Dedifferentiated amniotic fluid mesenchymal stem cell (primary cell): ENCODE measurements at regions not wholly inside any gene's neighbourhood (a gene's known extent, or its start where the extent isn't known, plus 50 kb on each side); places are given as distances from the start of the nearest gene placed in this dataset.

Source experiments
- DNase-seq: peaks from one replicate; pipeline ENCODE4 v3.0.0-alpha.2; 2016; ENCODE audit errors: extremely low spot score

GRCh38 chr5:38643616-38644015 lies 87.2 kb upstream of the LIFR start:
- DNase-seq, result no peak

- DNase-seq, result no peak
These were observed 89.1 kb upstream of the LIFR start for GRCh38 chr5:38645508-38645907.

DNA sequence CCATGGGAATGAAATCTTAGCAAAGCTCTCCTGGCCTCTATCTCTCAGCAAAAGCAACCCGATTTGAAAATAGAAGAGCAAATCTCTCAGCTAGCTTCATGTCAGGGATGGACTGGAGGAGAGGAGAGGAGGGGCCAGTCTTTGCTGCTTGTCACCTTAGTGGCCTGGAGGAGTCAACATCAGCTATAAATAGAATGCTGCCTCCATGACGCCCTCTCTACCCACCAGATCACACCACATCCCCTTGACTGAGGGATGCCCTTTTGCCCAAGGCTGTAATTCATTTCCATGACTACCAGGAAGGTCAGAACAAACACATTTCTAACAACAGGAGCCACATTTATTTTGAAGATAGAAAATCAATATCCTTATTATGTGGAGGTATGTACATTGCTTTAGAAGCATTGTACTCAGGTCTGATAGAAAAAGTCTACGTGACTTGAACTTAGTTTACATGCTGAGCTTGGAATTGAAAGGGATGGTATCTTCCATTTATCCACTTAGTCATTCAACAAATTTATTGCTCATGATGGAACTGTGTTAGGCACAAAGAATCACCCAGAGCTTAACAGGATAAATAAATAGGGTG lies 92.4 kb upstream of the LIFR start:
- no peak for DNase-seq

GRCh38 chr5:38650540-38650939 lies 94.1 kb upstream of the LIFR start:
- no peak for DNase-seq

DNA sequence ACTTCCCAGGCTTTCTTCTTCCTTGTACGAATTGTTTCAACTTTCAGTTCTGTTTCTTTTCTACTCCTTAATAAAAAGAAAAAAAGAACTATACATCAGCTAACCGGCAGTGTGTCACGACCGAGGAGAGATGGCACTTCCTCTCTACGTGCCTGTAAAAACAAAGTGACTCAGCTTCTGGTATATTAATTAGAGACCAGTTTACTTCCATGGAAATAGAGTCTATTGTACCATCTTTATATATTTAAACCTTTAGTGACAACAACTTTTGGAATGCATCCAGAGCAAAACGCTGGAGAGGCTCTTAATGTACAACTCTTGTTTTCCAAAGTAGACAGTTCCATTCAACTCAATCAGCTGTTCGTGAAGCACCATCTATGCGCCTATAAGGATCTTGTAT lies 94.5 kb upstream of the LIFR start:
- no peak for DNase-seq

GRCh38 chr5:38651806-38652205 lies 95.4 kb upstream of the LIFR start:
- no peak for DNase-seq

- no peak for DNase-seq
These were observed 96.9 kb upstream of the LIFR start for GRCh38 chr5:38653389-38653788.

- DNase-seq, result no peak
These were observed 99.2 kb upstream of the LIFR start for GRCh38 chr5:38655691-38656090.

- DNase-seq, result no peak
These were observed 100.1 kb upstream of the LIFR start for GRCh38 chr5:38656568-38656967.

DNA sequence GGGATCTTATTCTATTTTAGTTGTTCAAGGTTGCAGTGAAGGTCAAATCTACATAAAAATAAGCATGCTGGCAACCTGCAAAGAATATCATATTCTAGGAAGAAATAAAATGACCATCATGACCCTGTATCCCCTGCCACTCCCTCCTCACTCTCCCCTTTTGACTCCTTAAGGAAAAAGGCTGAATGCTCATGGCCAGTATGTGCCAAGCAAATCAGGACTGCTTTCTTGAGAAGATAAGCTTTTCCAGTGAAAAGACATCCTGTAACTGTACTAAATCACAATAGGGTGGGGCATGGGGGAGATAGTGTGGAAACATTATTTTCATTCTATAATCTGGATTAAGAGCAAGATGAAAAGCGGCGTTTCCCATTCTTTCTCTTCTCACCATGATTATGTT lies 100.6 kb upstream of the LIFR start:
- DNase-seq, result no peak

DNA sequence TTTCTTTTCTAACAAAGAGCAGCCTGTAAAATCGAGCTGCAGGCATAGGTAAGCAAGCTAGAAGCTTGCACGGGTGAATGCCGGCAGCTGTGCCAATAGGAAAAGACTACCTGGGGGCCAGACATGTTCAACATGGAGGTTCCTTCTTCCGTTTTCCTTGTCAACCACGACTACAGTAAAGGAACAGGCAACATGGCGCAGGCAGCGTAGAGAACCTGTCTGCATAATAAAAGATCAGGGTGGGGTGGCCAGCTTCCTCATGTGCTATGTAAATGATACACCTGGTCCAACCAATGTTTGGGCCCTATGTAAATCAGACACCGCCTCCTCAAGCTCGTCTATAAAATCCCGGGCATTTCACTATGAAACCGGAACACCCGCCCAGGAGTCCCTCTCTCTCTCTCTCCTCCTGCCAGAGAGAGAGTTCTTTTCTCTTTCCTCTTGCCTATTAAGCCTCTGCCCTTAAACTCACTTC lies 103.8 kb upstream of the LIFR start:
- DNase-seq, result no peak

DNA sequence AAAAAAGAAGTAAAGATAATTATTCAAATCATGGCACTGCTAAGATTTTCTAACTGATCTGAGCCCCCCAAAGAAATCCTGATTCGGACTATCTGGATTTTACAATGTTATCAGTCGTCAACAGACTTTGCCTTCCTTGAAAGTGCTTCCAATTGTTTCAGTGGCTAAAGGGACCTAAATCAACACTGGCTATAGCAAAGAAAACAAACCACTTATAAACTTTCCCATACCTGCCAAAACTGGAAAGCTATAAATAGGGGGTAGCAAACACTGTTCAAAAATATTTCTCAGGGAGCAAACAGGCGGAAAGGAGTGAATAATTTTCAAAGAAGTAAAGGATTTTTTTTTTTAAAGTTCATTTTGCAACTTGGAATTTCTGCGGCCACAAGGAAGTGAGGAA lies 105.6 kb upstream of the LIFR start:
- no peak for DNase-seq

DNA sequence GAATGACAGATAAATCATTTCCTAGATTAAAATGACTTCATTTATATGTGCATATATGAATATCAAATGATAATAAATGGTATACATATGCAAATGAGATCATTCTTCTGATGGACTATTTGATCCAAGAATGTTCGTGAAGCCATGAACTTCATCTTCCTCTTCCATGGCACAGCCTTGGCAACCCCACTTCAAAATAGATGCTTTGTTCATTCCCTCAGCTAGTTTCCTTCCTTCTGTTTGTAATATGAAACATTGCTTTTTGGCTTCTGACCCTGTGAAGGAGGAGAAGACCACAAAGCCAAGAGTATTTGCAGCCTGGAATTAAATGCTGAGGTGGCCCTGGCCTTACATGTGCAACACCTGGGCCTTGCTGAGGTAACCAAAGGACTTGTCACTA lies 106.8 kb upstream of the LIFR start:
- no peak for DNase-seq

- DNase-seq, result no peak
These were observed 110.4 kb upstream of the LIFR start for GRCh38 chr5:38666668-38667498.

GRCh38 chr5:38667499-38667776 lies 111.0 kb upstream of the LIFR start:
- no peak for DNase-seq

GRCh38 chr5:38669361-38669880 lies 113.0 kb upstream of the LIFR start:
- DNase-seq, result no peak

GRCh38 chr5:38670066-38670465 lies 113.6 kb upstream of the LIFR start:
- no peak for DNase-seq

DNA sequence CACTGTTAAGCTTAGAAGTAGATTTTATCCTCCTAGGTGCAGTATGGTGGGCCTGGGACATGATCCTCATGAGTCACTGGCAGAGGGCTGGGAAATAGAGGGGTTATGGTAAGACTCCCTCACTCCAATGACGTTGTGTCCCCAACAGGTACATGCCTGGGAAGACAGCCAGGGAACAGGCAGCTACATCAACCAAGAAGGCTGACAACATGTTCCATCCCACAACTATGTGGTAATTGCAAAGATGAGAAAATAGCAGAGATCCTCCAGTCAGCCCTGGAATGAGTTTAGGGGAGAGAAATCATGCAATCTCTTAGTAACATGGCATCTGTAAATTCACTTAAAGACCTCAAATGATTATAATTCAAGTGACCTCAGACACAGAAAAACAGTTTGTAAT lies 114.4 kb upstream of the LIFR start:
- no peak for DNase-seq

GRCh38 chr5:38672059-38672788 lies 115.8 kb upstream of the LIFR start:
- DNase-seq, result peak; percentile 15

- DNase-seq, result no peak
These were observed 117.2 kb upstream of the LIFR start for GRCh38 chr5:38673671-38674071.

- no peak for DNase-seq
These were observed 119.0 kb upstream of the LIFR start for GRCh38 chr5:38675443-38675842.

DNA sequence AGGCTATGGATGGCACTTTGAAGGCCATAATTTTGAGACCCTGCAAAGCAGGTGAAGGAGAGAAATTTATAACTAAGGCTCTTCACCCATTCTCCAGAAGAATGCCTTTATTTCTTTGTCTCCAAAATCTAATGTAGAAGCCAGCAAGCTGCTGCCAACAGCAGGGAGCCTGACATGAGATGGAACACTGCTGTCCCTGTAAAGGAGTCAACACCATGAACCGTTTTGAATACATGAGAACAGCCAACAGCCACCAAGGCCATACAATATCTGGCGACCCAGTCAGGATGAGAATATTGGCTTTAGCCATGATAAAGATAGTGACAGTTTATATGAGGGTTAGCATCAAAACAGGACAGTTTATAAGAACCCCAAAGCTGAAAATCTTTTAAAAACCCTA lies 121.2 kb upstream of the LIFR start:
- DNase-seq, result no peak

- DNase-seq, result no peak
These were observed 121.6 kb upstream of the LIFR start for GRCh38 chr5:38678076-38678475.
